GM12878 (cell line): ENCODE measurements at regions not wholly inside any gene's neighbourhood (a gene's known extent, or its start where the extent isn't known, plus 50 kb on each side); places are given as distances from the start of the nearest gene placed in this dataset.

Experiments used
- BCL3 ChIP-seq: IDR thresholded peaks from 2 replicates; pipeline ENCODE4 v1.6.1; 2011; ENCODE audit warnings: borderline replicate concordance, low read depth, mild to moderate bottlenecking, moderate library complexity, low read length; ENCODE audit not compliant: insufficient read depth, poor library complexity, severe bottlenecking
- BCLAF1 ChIP-seq: fragments of 450-650 bp; IDR thresholded peaks from 2 replicates; pipeline ENCODE4 v1.6.1; 2017; ENCODE audit warnings: antibody characterized with exemption, mild to moderate bottlenecking, moderate library complexity
- CBX5 ChIP-seq: sonication (generic); IDR thresholded peaks from 2 replicates; pipeline ENCODE4 v1.6.1; 2016; ENCODE audit warnings: low read depth, moderate library complexity, mild to moderate bottlenecking, inconsistent platforms
- CHD1 ChIP-seq: IDR thresholded peaks from 2 replicates; pipeline ENCODE4 v1.6.1; 2012; ENCODE audit warnings: low read depth, low read length, improper control_type of control experiment
- HDGF ChIP-seq: fragments of 450-650 bp; IDR thresholded peaks from 2 replicates; pipeline ENCODE4 v1.6.1; 2016; ENCODE audit warnings: antibody characterized with exemption
- MXI1 ChIP-seq: fragments of 150-350 bp; IDR thresholded peaks from 2 replicates; pipeline ENCODE4 v1.6.1; 2011; ENCODE audit warnings: low read depth, mild to moderate bottlenecking, inconsistent platforms, low read length, improper control_type of control experiment
- NBN ChIP-seq: fragments of 450-650 bp; IDR thresholded peaks from 2 replicates; pipeline ENCODE4 v1.6.1; 2016
- PAX5 ChIP-seq: IDR thresholded peaks from 2 replicates; pipeline ENCODE4 v1.6.1; 2011; ENCODE audit warnings: low read depth, low read length, borderline replicate concordance
- POLR2AphosphoS2 ChIP-seq: IDR thresholded peaks from 2 replicates; pipeline ENCODE4 v1.6.1; 2011; ENCODE audit warnings: low read depth, mild to moderate bottlenecking, low read length, improper control_type of control experiment, moderate library complexity
- SP1 ChIP-seq: IDR thresholded peaks from one replicate; pipeline ENCODE4 v1.6.1; 2011; ENCODE audit warnings: low read depth, low read length
- SREBF2 ChIP-seq: IDR thresholded peaks from 2 replicates; pipeline ENCODE4 v1.6.1; 2012; ENCODE audit warnings: mild to moderate bottlenecking, low read length
- SUPT20H ChIP-seq: IDR thresholded peaks from 2 replicates; pipeline ENCODE4 v1.6.1; 2011; ENCODE audit warnings: low read depth, mild to moderate bottlenecking, low read length, moderate library complexity, borderline replicate concordance; ENCODE audit not compliant: control insufficient read depth
- TCF12 ChIP-seq: IDR thresholded peaks from 2 replicates; pipeline ENCODE4 v1.6.1; 2011; ENCODE audit warnings: low read depth, mild to moderate bottlenecking, low read length
- ZBTB40 ChIP-seq: fragments of 450-650 bp; IDR thresholded peaks from 2 replicates; pipeline ENCODE4 v1.6.1; 2016; ENCODE audit warnings: mild to moderate bottlenecking, moderate library complexity, borderline replicate concordance
- TF ChIP-seq, protein P1 (sequence below): IDR thresholded peaks from 2 replicates; pipeline ENCODE4 v1.6.1; 2012; ENCODE audit warnings: improper control_type of control experiment, low read depth, low read length; ENCODE audit not compliant: insufficient replicate concordance

- TF ChIP-seq, protein P1, sequence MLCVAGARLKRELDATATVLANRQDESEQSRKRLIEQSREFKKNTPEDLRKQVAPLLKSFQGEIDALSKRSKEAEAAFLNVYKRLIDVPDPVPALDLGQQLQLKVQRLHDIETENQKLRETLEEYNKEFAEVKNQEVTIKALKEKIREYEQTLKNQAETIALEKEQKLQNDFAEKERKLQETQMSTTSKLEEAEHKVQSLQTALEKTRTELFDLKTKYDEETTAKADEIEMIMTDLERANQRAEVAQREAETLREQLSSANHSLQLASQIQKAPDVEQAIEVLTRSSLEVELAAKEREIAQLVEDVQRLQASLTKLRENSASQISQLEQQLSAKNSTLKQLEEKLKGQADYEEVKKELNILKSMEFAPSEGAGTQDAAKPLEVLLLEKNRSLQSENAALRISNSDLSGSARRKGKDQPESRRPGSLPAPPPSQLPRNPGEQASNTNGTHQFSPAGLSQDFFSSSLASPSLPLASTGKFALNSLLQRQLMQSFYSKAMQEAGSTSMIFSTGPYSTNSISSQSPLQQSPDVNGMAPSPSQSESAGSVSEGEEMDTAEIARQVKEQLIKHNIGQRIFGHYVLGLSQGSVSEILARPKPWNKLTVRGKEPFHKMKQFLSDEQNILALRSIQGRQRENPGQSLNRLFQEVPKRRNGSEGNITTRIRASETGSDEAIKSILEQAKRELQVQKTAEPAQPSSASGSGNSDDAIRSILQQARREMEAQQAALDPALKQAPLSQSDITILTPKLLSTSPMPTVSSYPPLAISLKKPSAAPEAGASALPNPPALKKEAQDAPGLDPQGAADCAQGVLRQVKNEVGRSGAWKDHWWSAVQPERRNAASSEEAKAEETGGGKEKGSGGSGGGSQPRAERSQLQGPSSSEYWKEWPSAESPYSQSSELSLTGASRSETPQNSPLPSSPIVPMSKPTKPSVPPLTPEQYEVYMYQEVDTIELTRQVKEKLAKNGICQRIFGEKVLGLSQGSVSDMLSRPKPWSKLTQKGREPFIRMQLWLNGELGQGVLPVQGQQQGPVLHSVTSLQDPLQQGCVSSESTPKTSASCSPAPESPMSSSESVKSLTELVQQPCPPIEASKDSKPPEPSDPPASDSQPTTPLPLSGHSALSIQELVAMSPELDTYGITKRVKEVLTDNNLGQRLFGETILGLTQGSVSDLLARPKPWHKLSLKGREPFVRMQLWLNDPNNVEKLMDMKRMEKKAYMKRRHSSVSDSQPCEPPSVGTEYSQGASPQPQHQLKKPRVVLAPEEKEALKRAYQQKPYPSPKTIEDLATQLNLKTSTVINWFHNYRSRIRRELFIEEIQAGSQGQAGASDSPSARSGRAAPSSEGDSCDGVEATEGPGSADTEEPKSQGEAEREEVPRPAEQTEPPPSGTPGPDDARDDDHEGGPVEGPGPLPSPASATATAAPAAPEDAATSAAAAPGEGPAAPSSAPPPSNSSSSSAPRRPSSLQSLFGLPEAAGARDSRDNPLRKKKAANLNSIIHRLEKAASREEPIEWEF = no peak
- TF ChIP-seq CHD1 = no peak
- no peak for TF ChIP-seq BCL3
- TF ChIP-seq SUPT20H = no peak
- peak; percentile 53; the same call in 1 of the 2 replicates for TF ChIP-seq NBN
- TF ChIP-seq SP1 = no peak
- TF ChIP-seq SREBF2 = no peak
- TF ChIP-seq ZBTB40 = no peak
- no peak for TF ChIP-seq BCLAF1
- TF ChIP-seq PAX5 = 0 out of 2 replicates have a peak, but pooled peaks have one; percentile 9
- TF ChIP-seq MXI1 = 0 out of 2 replicates have a peak, but pooled peaks have one; percentile 13
- TF ChIP-seq TCF12 = no peak
- peak; percentile 61; the same call in 1 of the 2 replicates for TF ChIP-seq HDGF
- 0 out of 2 replicates have a peak, but pooled peaks have one; percentile 51 for TF ChIP-seq CBX5
- TF ChIP-seq POLR2AphosphoS2 = no peak
Measured at GRCh38 chr14:50045039-50045711, 71.2 kb downstream of the VCPKMT start (continued).
